DND-41 (cell line): ENCODE measurements at regions not wholly inside any gene's neighbourhood (a gene's known extent, or its start where the extent isn't known, plus 50 kb on each side); places are given as distances from the start of the nearest gene placed in this dataset.

Experiments used
- ATAC-seq: fragments of 200-7000 bp; cut with Tn5 transposase; 3 replicates; pipeline ENCODE4 v1.9.1; 2021; ENCODE audit warnings: low read depth; ENCODE audit not compliant: insufficient read depth
- DNase-seq: peaks from one replicate; pipeline ENCODE4 v3.0.0-alpha.2; 2020
- H2AFZ ChIP-seq: 2 replicates; pipeline ENCODE4 v1.6.0; 2012; ENCODE audit warnings: low read depth, low read length
- H3K27ac ChIP-seq: 2 replicates; pipeline ENCODE4 v1.5.1; 2012; ENCODE audit warnings: low read length, inconsistent platforms
- H3K27me3 ChIP-seq: fragments of 200-600 bp; sonication (generic); 2 replicates; pipeline ENCODE4 v1.6.0; 2012; ENCODE audit warnings: low read length, mild to moderate bottlenecking, inconsistent platforms; ENCODE audit not compliant: insufficient read depth, poor library complexity
- H3K36me3 ChIP-seq: 2 replicates; pipeline ENCODE4 v1.5.1; 2012; ENCODE audit warnings: low read length, inconsistent platforms; ENCODE audit not compliant: insufficient read depth
- H3K4me1 ChIP-seq: 2 replicates; pipeline ENCODE4 v1.5.1; 2012; ENCODE audit warnings: mild to moderate bottlenecking, low read length; ENCODE audit not compliant: insufficient read depth
- H3K4me2 ChIP-seq: 2 replicates; pipeline ENCODE4 v1.6.0; 2012; ENCODE audit warnings: mild to moderate bottlenecking, moderate library complexity, low read length, inconsistent platforms; ENCODE audit not compliant: insufficient read depth
- H3K4me3 ChIP-seq, 2 experiments: fragments of 200-600 bp in 1 of 2; shearing (Covaris generic) in 1 of 2; 2 replicates each; pipeline ENCODE4 v1.5.1; 2012 to 2016; ENCODE audit warnings: inconsistent platforms in 2 of 2, low read length in 2 of 2, mild to moderate bottlenecking in 2 of 2, low read depth in 1 of 2, moderate library complexity in 1 of 2
- H3K79me2 ChIP-seq: 2 replicates; pipeline ENCODE4 v1.6.0; 2012; ENCODE audit warnings: low read length, inconsistent platforms; ENCODE audit not compliant: insufficient read depth
- H3K9ac ChIP-seq: 2 replicates; pipeline ENCODE4 v1.6.0; 2012; ENCODE audit warnings: low read depth, mild to moderate bottlenecking, inconsistent platforms, low read length, moderate library complexity
- H3K9me3 ChIP-seq: 2 replicates; pipeline ENCODE4 v1.5.1; 2012; ENCODE audit warnings: low read length, moderate library complexity, mild to moderate bottlenecking, inconsistent platforms; ENCODE audit not compliant: insufficient read depth, severe bottlenecking
- H4K20me1 ChIP-seq: 2 replicates; pipeline ENCODE4 v1.6.0; 2012; ENCODE audit warnings: low read length; ENCODE audit not compliant: insufficient read depth
- CTCF ChIP-seq: IDR thresholded peaks from 2 replicates; pipeline ENCODE4 v1.5.1; 2012; ENCODE audit warnings: borderline replicate concordance, low read length, moderate library complexity, mild to moderate bottlenecking; ENCODE audit not compliant: poor library complexity, severe bottlenecking; ENCODE audit errors: extremely low read depth
- EZH2 ChIP-seq: IDR thresholded peaks from 3 replicates; pipeline ENCODE4 v1.6.1; 2012; ENCODE audit warnings: borderline replicate concordance, low read depth, mild to moderate bottlenecking, moderate library complexity, low read length, inconsistent platforms; ENCODE audit not compliant: severe bottlenecking

GRCh38 chr1:232259333-232259732, 370.6 kb downstream of the SIPA1L2 start:
- Histone ChIP-seq H3K4me1 (peaks cover 6% of the 10 kb centered on the region; the same call in 1 of the 2 replicates), H3K27me3 (peaks cover 10% of the 10 kb centered on the region), H3K4me3 (no peak overlapping the region), H3K9me3 (no peaks in the 10 kb centered on the region), H3K36me3 (no peaks in the 10 kb centered on the region), H3K79me2 (no peaks in the 10 kb centered on the region), H3K27ac (no peak overlapping the region), H3K9ac (no peak overlapping the region), H2AFZ (no peak overlapping the region), H4K20me1 (no peaks in the 10 kb centered on the region), H3K4me2 (no peak overlapping the region)
- TF ChIP-seq CTCF: no peak
- TF ChIP-seq EZH2: no peak
- ATAC-seq (no peak), DNase-seq (no peak)

- TF ChIP-seq EZH2 (no peak), CTCF (no peak)
- H3K27ac ChIP-seq: no peak overlapping the region
- H3K9ac ChIP-seq: no peak overlapping the region
These were observed 377.3 kb downstream of the SIPA1L2 start for GRCh38 chr1:232252546-232253118.

GRCh38 chr1:232250838-232251237, 379.1 kb downstream of the SIPA1L2 start:
- no peaks in the 10 kb centered on the region for H3K79me2 ChIP-seq
- no peaks in the 10 kb centered on the region for H3K36me3 ChIP-seq
- no peak overlapping the region for H3K4me3 ChIP-seq
- no peak for DNase-seq
- H3K9ac ChIP-seq: no peak overlapping the region
- no peaks in the 10 kb centered on the region for H3K9me3 ChIP-seq
- no peak overlapping the region for H3K27ac ChIP-seq
- no peak for ATAC-seq
- no peak overlapping the region for H2AFZ ChIP-seq
- H4K20me1 ChIP-seq: no peaks in the 10 kb centered on the region
- TF ChIP-seq CTCF: no peak
- no peak for TF ChIP-seq EZH2
- H3K4me1 ChIP-seq: no peaks in the 10 kb centered on the region
- peaks cover 8% of the 10 kb centered on the region for H3K27me3 ChIP-seq
- no peak overlapping the region for H3K4me2 ChIP-seq

More at GRCh38 chr1:232252546-232253118, 377.3 kb downstream of the SIPA1L2 start:
- H3K4me2 ChIP-seq: no peak overlapping the region
- H3K4me3 ChIP-seq: no peak overlapping the region
- ATAC-seq (no peak), DNase-seq (no peak)
- peaks cover 16% of the 10 kb centered on the region for H3K27me3 ChIP-seq
- H3K36me3 ChIP-seq: no peaks in the 10 kb centered on the region
- no peaks in the 10 kb centered on the region for H3K79me2 ChIP-seq
- H3K9me3 ChIP-seq: no peaks in the 10 kb centered on the region
- no peak overlapping the region for H2AFZ ChIP-seq
- no peaks in the 10 kb centered on the region for H3K4me1 ChIP-seq
- no peaks in the 10 kb centered on the region for H4K20me1 ChIP-seq
